ENCODE measurements at regions not wholly inside any gene's neighbourhood (a gene's known extent, or its start where the extent isn't known, plus 50 kb on each side); places are given as distances from the start of the nearest gene placed in this dataset.
A peak's percentile ranks its signal among the peaks of the same experiment; 100 is the strongest.

DNA sequence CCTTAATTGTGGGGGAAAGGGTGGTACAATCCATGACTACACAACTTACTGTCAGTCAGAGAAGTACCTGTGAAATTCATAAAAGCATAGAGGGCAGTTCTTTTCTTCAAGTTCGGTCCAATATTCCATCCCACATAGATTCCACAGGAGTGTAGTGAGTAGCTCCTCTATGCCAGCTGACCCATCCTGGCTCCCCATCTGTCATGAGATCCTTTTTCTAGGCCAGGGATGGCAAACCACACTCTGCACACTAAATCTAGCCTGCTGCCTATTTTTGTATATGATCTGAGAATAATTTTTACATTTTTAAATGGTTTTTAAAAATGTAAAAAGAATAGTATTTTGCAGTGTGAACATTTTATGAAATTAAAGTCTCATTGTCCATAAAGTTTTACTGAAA is 107.0 kb upstream of the TSPAN2 start:
- in situ Hi-C loops (cut with HindIII; ENCODE audit: low pct_unique_long_range_greater_than_20kb, low sequenced_read_pairs), result no loop called here
- DNase-seq (ENCODE audit: low read depth in 1 of 2, low spot score in 1 of 2), result no peak

GRCh38 chr1:115194506-115194905 is 105.2 kb upstream of the TSPAN2 start:
- peak; percentile 18 to 70 for DNase-seq (ENCODE audit: low read depth in 1 of 2, low spot score in 1 of 2)
- TF ChIP-seq JUND (IDR thresholded peaks at IDR 0.05; ENCODE audit: low read depth), result no peak
- in situ Hi-C loops (cut with HindIII; ENCODE audit: low pct_unique_long_range_greater_than_20kb, low sequenced_read_pairs), result no loop called here

More for the DNA sequence above, 107.0 kb upstream of the TSPAN2 start:
- no peak for TF ChIP-seq JUND (IDR thresholded peaks at IDR 0.05; ENCODE audit: low read depth)

- in situ Hi-C loops (cut with HindIII; ENCODE audit: low pct_unique_long_range_greater_than_20kb, low sequenced_read_pairs), result no loop called here
- no peak for DNase-seq (ENCODE audit: low read depth in 1 of 2, low spot score in 1 of 2)
- no peak for TF ChIP-seq JUND (IDR thresholded peaks at IDR 0.05; ENCODE audit: low read depth)
Measured at GRCh38 chr1:115193046-115193828, 103.9 kb upstream of the TSPAN2 start.

- TF ChIP-seq JUND (IDR thresholded peaks at IDR 0.05; ENCODE audit: low read depth), result no peak
- in situ Hi-C loops (cut with HindIII; ENCODE audit: low pct_unique_long_range_greater_than_20kb, low sequenced_read_pairs), result no loop called here
- DNase-seq (ENCODE audit: low read depth in 1 of 2, low spot score in 1 of 2), result no peak
Measured at GRCh38 chr1:115192200-115192767, 103.0 kb upstream of the TSPAN2 start.

GRCh38 chr1:115191691-115192090 is 102.4 kb upstream of the TSPAN2 start:
- no peak for TF ChIP-seq JUND (IDR thresholded peaks at IDR 0.05; ENCODE audit: low read depth)
- in situ Hi-C loops (cut with HindIII; ENCODE audit: low pct_unique_long_range_greater_than_20kb, low sequenced_read_pairs), result no loop called here
- DNase-seq (ENCODE audit: low read depth in 1 of 2, low spot score in 1 of 2), result no peak

GRCh38 chr1:115190540-115191170 is 101.4 kb upstream of the TSPAN2 start:
- DNase-seq (ENCODE audit: low read depth in 1 of 2, low spot score in 1 of 2), result no peak
- no peak for TF ChIP-seq JUND (IDR thresholded peaks at IDR 0.05; ENCODE audit: low read depth)
- in situ Hi-C loops (cut with HindIII; ENCODE audit: low pct_unique_long_range_greater_than_20kb, low sequenced_read_pairs), result no loop called here

DNA sequence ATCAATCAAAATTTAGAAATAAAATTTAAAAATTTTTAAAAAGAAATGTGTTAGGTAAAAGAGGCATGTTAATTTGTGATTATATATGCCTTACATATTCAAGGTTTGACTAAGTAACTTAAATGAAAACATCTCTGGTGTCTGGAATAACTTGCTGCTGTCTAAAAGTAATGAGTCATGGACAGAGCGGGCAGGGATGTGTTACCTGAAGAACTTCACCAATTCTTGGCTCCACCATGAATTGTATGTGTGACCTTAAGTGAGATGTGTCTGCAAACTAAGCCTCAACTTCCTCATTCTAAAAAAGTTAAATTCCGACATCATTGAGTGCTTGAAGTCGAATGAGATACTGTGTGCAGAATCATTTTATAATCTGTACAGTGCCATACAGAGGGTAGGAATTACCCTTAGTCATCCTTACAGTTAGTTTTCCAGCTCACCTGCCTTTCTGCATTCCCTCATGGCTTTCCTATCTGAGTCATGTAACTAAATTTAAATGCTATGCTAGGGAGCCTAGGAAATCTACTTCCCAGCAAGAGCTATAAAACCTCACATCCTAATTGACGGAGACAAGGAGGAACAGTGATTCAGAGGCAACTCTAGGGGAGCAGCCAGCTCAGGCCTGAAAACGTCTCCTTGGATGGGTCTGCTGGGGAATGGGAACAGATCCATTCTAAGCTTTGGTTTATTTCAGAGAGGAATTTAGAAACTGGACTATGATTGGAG is 100.7 kb upstream of the TSPAN2 start:
- TF ChIP-seq JUND (IDR thresholded peaks at IDR 0.05; ENCODE audit: low read depth), result no peak
- no peak for DNase-seq (ENCODE audit: low read depth in 1 of 2, low spot score in 1 of 2)
- in situ Hi-C loops (cut with HindIII; ENCODE audit: low pct_unique_long_range_greater_than_20kb, low sequenced_read_pairs), result no loop called here

DNA sequence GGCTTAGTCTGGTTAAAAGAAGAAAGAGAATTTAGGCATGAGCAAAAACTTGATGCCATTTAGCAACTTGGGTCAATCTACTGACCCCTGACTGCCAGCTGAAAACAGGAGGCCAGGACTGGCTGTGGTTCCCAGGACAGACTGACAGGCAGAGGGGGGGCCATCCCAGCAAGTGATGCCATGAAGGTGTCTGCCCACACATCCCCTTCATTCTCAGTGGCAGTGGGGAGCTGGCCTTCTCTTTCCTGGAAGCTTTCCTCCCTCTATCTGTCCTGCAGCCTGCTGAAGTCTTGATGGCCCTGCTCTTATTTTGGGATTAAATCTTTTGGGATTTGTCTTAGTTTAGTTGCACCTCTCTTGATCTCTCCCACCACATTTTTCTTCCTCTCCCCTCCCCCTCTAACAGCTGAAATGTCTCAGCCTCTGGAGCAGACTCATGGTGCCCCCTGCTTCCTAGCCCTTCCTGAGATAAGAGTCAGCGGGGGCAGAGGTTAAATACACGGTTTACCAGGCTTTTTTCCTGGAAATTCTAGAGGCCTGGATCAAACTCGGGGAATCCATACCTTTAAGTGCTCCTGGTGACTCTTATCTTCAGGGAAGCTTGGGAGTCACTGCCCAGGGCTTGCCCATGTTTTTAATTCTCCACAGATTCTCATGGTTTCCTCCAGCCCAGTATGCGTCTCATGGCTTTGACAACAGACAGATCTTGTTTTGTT is 99.5 kb upstream of the TSPAN2 start:
- in situ Hi-C loops (cut with HindIII; ENCODE audit: low pct_unique_long_range_greater_than_20kb, low sequenced_read_pairs), result no loop called here
- no peak for TF ChIP-seq JUND (IDR thresholded peaks at IDR 0.05; ENCODE audit: low read depth)
- DNase-seq (ENCODE audit: low read depth in 1 of 2, low spot score in 1 of 2), result no peak

DNA sequence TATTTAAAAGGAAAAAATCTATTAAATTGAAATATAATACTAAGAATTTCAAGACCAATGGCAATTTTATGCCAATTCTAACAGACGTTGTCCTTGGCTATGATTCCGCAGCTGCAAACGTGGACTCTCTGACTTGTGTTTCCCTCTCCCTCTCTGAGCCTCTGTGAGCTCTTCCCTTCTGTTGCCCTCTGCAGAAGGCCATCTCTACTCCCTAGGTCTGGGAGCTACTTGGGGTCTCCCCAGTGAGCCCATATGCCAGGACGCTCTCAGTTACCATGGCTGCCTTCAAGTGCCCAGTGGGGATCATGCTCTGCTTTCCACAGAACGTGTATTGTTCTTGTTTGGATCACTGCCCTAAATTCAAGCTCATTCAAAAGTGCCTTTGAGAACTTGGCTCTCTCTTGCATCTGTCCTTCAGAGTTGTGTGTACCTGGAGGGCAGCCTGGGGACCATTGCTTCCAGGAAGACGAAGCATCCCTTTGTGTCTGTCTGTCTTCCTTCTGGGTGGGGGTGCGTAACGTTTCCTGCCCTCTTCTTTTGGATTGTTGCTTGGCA is 97.5 kb upstream of the TSPAN2 start:
- TF ChIP-seq JUND (IDR thresholded peaks at IDR 0.05; ENCODE audit: low read depth), result no peak
- DNase-seq (ENCODE audit: low read depth in 1 of 2, low spot score in 1 of 2), result no peak

GRCh38 chr1:115185336-115185735 is 96.0 kb upstream of the TSPAN2 start:
- no peak for TF ChIP-seq JUND (IDR thresholded peaks at IDR 0.05; ENCODE audit: low read depth)
- in situ Hi-C loops (cut with HindIII; ENCODE audit: low pct_unique_long_range_greater_than_20kb, low sequenced_read_pairs), result no loop called here
- DNase-seq (ENCODE audit: low read depth in 1 of 2, low spot score in 1 of 2), result no peak

More for the DNA sequence above, 97.5 kb upstream of the TSPAN2 start:
- in situ Hi-C loops (cut with HindIII; ENCODE audit: low pct_unique_long_range_greater_than_20kb, low sequenced_read_pairs), result no loop called here

- no peak for DNase-seq (ENCODE audit: low read depth in 1 of 2, low spot score in 1 of 2)
- TF ChIP-seq JUND (IDR thresholded peaks at IDR 0.05; ENCODE audit: low read depth), result no peak
- in situ Hi-C loops (cut with HindIII; ENCODE audit: low pct_unique_long_range_greater_than_20kb, low sequenced_read_pairs), result no loop called here
Measured at GRCh38 chr1:115184951-115185331, 95.6 kb upstream of the TSPAN2 start.

All from T47D (cell line).